Naive thymus-derived CD8-positive, alpha-beta T cell (primary cell): ENCODE measurements at regions not wholly inside any gene's neighbourhood (a gene's known extent, or its start where the extent isn't known, plus 50 kb on each side); places are given as distances from the start of the nearest gene placed in this dataset.
"Not testable (repeated sequence)": the region's sequence is repeated elsewhere in the genome, so short reads cannot be mapped to it uniquely, and the experiment has no call there.

Source experiments
- ATAC-seq, 2 donors: fragments of 150-1000 bp; cut with Tn5 transposase in 1 of 2; sonication (Bioruptor Pico), chemical (Tn5 transposase) in 1 of 2; 1 replicate in 1 of 2; 2 replicates in 1 of 2; pipeline ENCODE4 v1.10.0; 2021; ENCODE audit warnings: mild to moderate bottlenecking in 2 of 2, moderate library complexity in 2 of 2
- POLR2A ChIA-PET: fragments of 350-600 bp; sonication (Branson Sonifier 250); formaldehyde crosslinking; loops from one replicate; lab custom pipeline; 2021; ENCODE audit warnings: antibody characterized with exemption; lab: Charles Lee
- DNase-seq, 10 donors: peaks; one replicate each; pipeline versions ENCODE4 v3.0.0 to v3.0.0-alpha.2; 2020 to 2022
- H3K27ac Mint-ChIP-seq, 10 donors: one replicate each; pipeline ENCODE4 v1.8.0; 2020 to 2022; ENCODE audit warnings: mild to moderate bottlenecking in 10 of 10, mixed read lengths in 10 of 10, moderate library complexity in 4 of 10, inconsistent platforms in 1 of 10
- H3K27me3 Mint-ChIP-seq, 5 donors: one replicate each; pipeline ENCODE4 v1.8.0; 2021 to 2022; ENCODE audit warnings: mixed read lengths in 5 of 5
- H3K36me3 Mint-ChIP-seq, 3 donors: one replicate each; pipeline ENCODE4 v1.8.0; 2020 to 2022; ENCODE audit warnings: mixed read lengths in 3 of 3, mild to moderate bottlenecking in 2 of 3, inconsistent platforms in 1 of 3
- H3K4me1 Mint-ChIP-seq, 4 donors: one replicate each; pipeline ENCODE4 v1.8.0; 2021 to 2022; ENCODE audit warnings: mixed read lengths in 4 of 4
- H3K4me3 Mint-ChIP-seq, 10 donors: one replicate each; pipeline ENCODE4 v1.8.0; 2020 to 2022; ENCODE audit warnings: mild to moderate bottlenecking in 10 of 10, mixed read lengths in 10 of 10, moderate library complexity in 6 of 10, inconsistent platforms in 1 of 10
- H3K9me3 Mint-ChIP-seq, 9 donors: one replicate each; pipeline ENCODE4 v1.8.0; 2020 to 2022; ENCODE audit warnings: mixed read lengths in 9 of 9, mild to moderate bottlenecking in 3 of 9, inconsistent platforms in 1 of 9, moderate library complexity in 1 of 9

- POLR2A ChIA-PET: no interaction called here
- peaks cover 0 to 6% (median 0%) of the 10 kb centered on the region in 9 donors for H3K9me3 Mint-ChIP-seq
- ATAC-seq (no peak), DNase-seq (no peak)
- H3K27ac Mint-ChIP-seq: no peak overlapping the region
- peaks cover 0 to 17% (median 3%) of the 10 kb centered on the region in 5 donors for H3K27me3 Mint-ChIP-seq
- H3K36me3 Mint-ChIP-seq: no peaks in the 10 kb centered on the region
- no peaks in the 10 kb centered on the region for H3K4me1 Mint-ChIP-seq
- H3K4me3 Mint-ChIP-seq: no peak overlapping the region
Observed at GRCh38 chr2:129550536-129550935, 428.9 kb upstream of the RAB6C start.

GRCh38 chr2:129554373-129554772, 425.1 kb upstream of the RAB6C start:
- Mint-ChIP-seq H3K27ac (no peak overlapping the region), H3K4me3 (no peak overlapping the region), H3K9me3 (peaks cover 0 to 3% (median 0%) of the 10 kb centered on the region in 9 donors), H3K27me3 (peaks cover 0 to 9% (median 3%) of the 10 kb centered on the region in 5 donors), H3K4me1 (no peaks in the 10 kb centered on the region), H3K36me3 (no peaks in the 10 kb centered on the region)
- ATAC-seq (no peak), DNase-seq (no peak)
- POLR2A ChIA-PET: no interaction called here

GRCh38 chr2:129559101-129559500, 420.4 kb upstream of the RAB6C start:
- POLR2A ChIA-PET: no interaction called here
- H3K9me3 Mint-ChIP-seq: peaks cover 0 to 3% (median 0%) of the 10 kb centered on the region in 9 donors
- ATAC-seq: no peak
- DNase-seq: no peak
- no peak overlapping the region for H3K4me3 Mint-ChIP-seq
- no peaks in the 10 kb centered on the region for H3K36me3 Mint-ChIP-seq
- no peaks in the 10 kb centered on the region for H3K4me1 Mint-ChIP-seq
- H3K27ac Mint-ChIP-seq: no peak overlapping the region
- H3K27me3 Mint-ChIP-seq: peaks cover 0 to 5% (median 0%) of the 10 kb centered on the region in 5 donors

- DNase-seq (no peak), ATAC-seq (no peak)
- peaks cover 2 to 22% (median 13%) of the 10 kb centered on the region in 9 donors for H3K9me3 Mint-ChIP-seq
- POLR2A ChIA-PET: no interaction called here
- peaks cover 0 to 19% (median 0%) of the 10 kb centered on the region in 3 donors for H3K36me3 Mint-ChIP-seq
- no peak overlapping the region for H3K4me3 Mint-ChIP-seq
- no peak overlapping the region for H3K27ac Mint-ChIP-seq
- H3K27me3 Mint-ChIP-seq: peaks cover 2 to 32% (median 15%) of the 10 kb centered on the region in 5 donors
- H3K4me1 Mint-ChIP-seq: no peaks in the 10 kb centered on the region
Observed at GRCh38 chr2:129565551-129566109, 413.8 kb upstream of the RAB6C start.

- H3K4me3 Mint-ChIP-seq, DNase-seq, ATAC-seq, POLR2A ChIA-PET, H3K27ac Mint-ChIP-seq, H3K4me1 Mint-ChIP-seq: not testable (repeated sequence)
- peaks cover 4 to 28% (median 13%) of the 10 kb centered on the region in 5 donors for H3K27me3 Mint-ChIP-seq
- peaks cover 0 to 34% (median 0%) of the 10 kb centered on the region in 3 donors for H3K36me3 Mint-ChIP-seq
- H3K9me3 Mint-ChIP-seq: peaks cover 12 to 53% (median 32%) of the 10 kb centered on the region in 9 donors
Observed at GRCh38 chr2:129570812-129571211, 408.7 kb upstream of the RAB6C start.

- Mint-ChIP-seq H3K36me3 (peaks cover 0 to 16% (median 0%) of the 10 kb centered on the region in 3 donors), H3K4me1 (no peaks in the 10 kb centered on the region), H3K27ac (no peak overlapping the region), H3K4me3 (no peak overlapping the region), H3K27me3 (peaks cover 0 to 10% (median 3%) of the 10 kb centered on the region in 5 donors), H3K9me3 (peaks cover 10 to 33% (median 22%) of the 10 kb centered on the region in 9 donors)
- POLR2A ChIA-PET: no interaction called here
- DNase-seq (no peak), ATAC-seq (no peak)
Observed at GRCh38 chr2:129575431-129575830, 404.0 kb upstream of the RAB6C start.

- DNase-seq (no peak), ATAC-seq (no peak)
- POLR2A ChIA-PET: no interaction called here
- no peaks in the 10 kb centered on the region for H3K4me1 Mint-ChIP-seq
- no peak overlapping the region for H3K4me3 Mint-ChIP-seq
- peaks cover 0 to 8% (median 3%) of the 10 kb centered on the region in 5 donors for H3K27me3 Mint-ChIP-seq
- H3K36me3 Mint-ChIP-seq: peaks cover 0 to 12% (median 0%) of the 10 kb centered on the region in 3 donors
- H3K27ac Mint-ChIP-seq: no peak overlapping the region
- H3K9me3 Mint-ChIP-seq: peaks cover 6 to 29% (median 19%) of the 10 kb centered on the region in 9 donors
Observed at GRCh38 chr2:129575880-129576279, 403.6 kb upstream of the RAB6C start.

- POLR2A ChIA-PET: no interaction called here
- no peak for ATAC-seq
Observed at GRCh38 chr2:129580001-129580400, 399.5 kb upstream of the RAB6C start.

GRCh38 chr2:129585760-129586159, 393.7 kb upstream of the RAB6C start:
- Mint-ChIP-seq H3K36me3 (peaks cover 0 to 6% (median 0%) of the 10 kb centered on the region in 3 donors), H3K4me1 (no peaks in the 10 kb centered on the region), H3K27me3 (peaks cover 8 to 35% (median 19%) of the 10 kb centered on the region in 5 donors), H3K9me3 (peaks cover 0 to 21% (median 8%) of the 10 kb centered on the region in 9 donors), H3K27ac (no peak overlapping the region), H3K4me3 (no peak overlapping the region)
- DNase-seq (no peak), ATAC-seq (no peak)
- POLR2A ChIA-PET: no interaction called here

More at GRCh38 chr2:129580001-129580400, 399.5 kb upstream of the RAB6C start:
- DNase-seq: no peak
- H3K36me3 Mint-ChIP-seq: peaks cover 0 to 6% (median 0%) of the 10 kb centered on the region in 3 donors
- H3K27ac Mint-ChIP-seq: no peak overlapping the region
- H3K27me3 Mint-ChIP-seq: peaks cover 0 to 11% (median 2%) of the 10 kb centered on the region in 5 donors
- H3K4me1 Mint-ChIP-seq: no peaks in the 10 kb centered on the region
- no peak overlapping the region for H3K4me3 Mint-ChIP-seq
- peaks cover 0 to 21% (median 10%) of the 10 kb centered on the region in 9 donors for H3K9me3 Mint-ChIP-seq

- no peak overlapping the region for H3K4me3 Mint-ChIP-seq
- POLR2A ChIA-PET: no interaction called here
- no peak for ATAC-seq
Observed at GRCh38 chr2:129587426-129588064, 391.9 kb upstream of the RAB6C start.

GRCh38 chr2:129604560-129604959, 374.9 kb upstream of the RAB6C start:
- no peak for DNase-seq
- Mint-ChIP-seq H3K27ac (no peak overlapping the region), H3K9me3 (peaks cover 0 to 24% (median 8%) of the 10 kb centered on the region in 9 donors), H3K4me1 (peaks cover 0 to 3% (median 0%) of the 10 kb centered on the region in 4 donors), H3K36me3 (peaks cover 0 to 3% (median 0%) of the 10 kb centered on the region in 3 donors), H3K27me3 (peaks cover 4 to 37% (median 16%) of the 10 kb centered on the region in 5 donors), H3K4me3 (no peak overlapping the region)
- no peak for ATAC-seq
- POLR2A ChIA-PET: no interaction called here

More at GRCh38 chr2:129587426-129588064, 391.9 kb upstream of the RAB6C start:
- DNase-seq: no peak
- Mint-ChIP-seq H3K9me3 (peaks cover 0 to 6% (median 0%) of the 10 kb centered on the region in 9 donors), H3K36me3 (no peaks in the 10 kb centered on the region), H3K27me3 (peaks cover 8 to 35% (median 19%) of the 10 kb centered on the region in 5 donors), H3K4me1 (no peaks in the 10 kb centered on the region), H3K27ac (no peak overlapping the region)

- H3K9me3 Mint-ChIP-seq: peaks cover 0 to 16% (median 8%) of the 10 kb centered on the region in 9 donors
- H3K4me3 Mint-ChIP-seq: no peak overlapping the region
- peaks cover 4 to 37% (median 16%) of the 10 kb centered on the region in 5 donors for H3K27me3 Mint-ChIP-seq
- peaks cover 0 to 3% (median 0%) of the 10 kb centered on the region in 3 donors for H3K36me3 Mint-ChIP-seq
- DNase-seq: no peak
- ATAC-seq: no peak
- H3K27ac Mint-ChIP-seq: no peak overlapping the region
- H3K4me1 Mint-ChIP-seq: peaks cover 0 to 3% (median 0%) of the 10 kb centered on the region in 4 donors
- POLR2A ChIA-PET: no interaction called here
Observed at GRCh38 chr2:129605646-129606045, 373.8 kb upstream of the RAB6C start.
